Parathyroid adenoma (tissue), 2 donors: ENCODE measurements at regions not wholly inside any gene's neighbourhood (a gene's known extent, or its start where the extent isn't known, plus 50 kb on each side); places are given as distances from the start of the nearest gene placed in this dataset.

Source experiments
- H2AFZ ChIP-seq: fragments of 300-600 bp; sonication (generic); one replicate; pipeline ENCODE4 v1.7.0; 2017; ENCODE audit warnings: antibody characterized with exemption, mild to moderate bottlenecking
- H3K27ac ChIP-seq: fragments of 300-600 bp; sonication (generic); one replicate; pipeline ENCODE4 v1.7.0; 2017
- H3K27me3 ChIP-seq: fragments of 300-600 bp; sonication (generic); one replicate; pipeline ENCODE4 v1.7.0; 2017; ENCODE audit warnings: low read length; ENCODE audit not compliant: control insufficient read depth, insufficient read depth
- H3K36me3 ChIP-seq: fragments of 300-600 bp; sonication (generic); one replicate; pipeline ENCODE4 v1.7.0; 2017; ENCODE audit warnings: low read length; ENCODE audit not compliant: control insufficient read depth, insufficient read depth
- H3K4me1 ChIP-seq: fragments of 300-600 bp; sonication (generic); one replicate; pipeline ENCODE4 v1.7.0; 2017; ENCODE audit warnings: control low read depth
- H3K4me2 ChIP-seq: fragments of 300-600 bp; sonication (generic); one replicate; pipeline ENCODE4 v1.7.0; 2017; ENCODE audit warnings: low read length
- H3K4me3 ChIP-seq: fragments of 300-600 bp; sonication (generic); one replicate; pipeline ENCODE4 v1.7.0; 2017; ENCODE audit warnings: low read depth, low read length
- H3K79me2 ChIP-seq: fragments of 300-600 bp; sonication (generic); one replicate; pipeline ENCODE4 v1.7.0; 2017; ENCODE audit warnings: control low read depth
- H3K9ac ChIP-seq: fragments of 300-600 bp; sonication (generic); one replicate; pipeline ENCODE4 v1.7.0; 2017; ENCODE audit warnings: mild to moderate bottlenecking
- H3K9me3 ChIP-seq: fragments of 300-600 bp; sonication (generic); one replicate; pipeline ENCODE4 v1.7.0; 2017; ENCODE audit warnings: low read length; ENCODE audit not compliant: control insufficient read depth
- CTCF ChIP-seq: fragments of 300-600 bp; sonication (generic); IDR thresholded peaks from one replicate; pipeline ENCODE4 v1.7.0; 2017; ENCODE audit warnings: antibody characterized with exemption, mild to moderate bottlenecking
- donor health status: primary hyperparathyroidism.

DNA sequence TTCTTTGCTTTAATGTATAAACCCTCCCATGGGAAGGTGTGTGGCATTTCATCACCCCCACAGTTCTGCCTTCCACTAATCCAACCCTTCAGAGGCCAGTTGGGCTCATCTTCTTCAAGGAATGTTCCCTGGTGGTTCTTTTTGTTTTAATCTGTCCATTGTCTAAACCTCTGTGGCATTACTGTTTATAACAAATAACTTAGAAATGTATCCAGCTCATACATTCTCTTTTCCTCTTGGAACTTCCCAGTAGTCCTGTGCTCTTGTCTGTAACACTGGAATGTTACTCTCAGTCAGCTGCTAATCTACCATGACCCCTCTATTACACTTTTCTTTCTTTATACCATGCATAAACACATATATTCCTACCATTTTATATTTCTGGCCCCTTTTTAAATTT, 213.5 kb upstream of the TARS1 start:
- H3K27me3 ChIP-seq = no peaks in the 10 kb centered on the region
- H3K9me3 ChIP-seq = no peaks in the 10 kb centered on the region
- H3K79me2 ChIP-seq = no peaks in the 10 kb centered on the region
- no peak overlapping the region for H3K27ac ChIP-seq
- no peaks in the 10 kb centered on the region for H3K4me1 ChIP-seq
- no peak overlapping the region for H2AFZ ChIP-seq
- no peak for TF ChIP-seq CTCF
- H3K9ac ChIP-seq = no peak overlapping the region
- H3K4me3 ChIP-seq = no peak overlapping the region
- H3K36me3 ChIP-seq = no peaks in the 10 kb centered on the region
- no peak overlapping the region for H3K4me2 ChIP-seq

DNA sequence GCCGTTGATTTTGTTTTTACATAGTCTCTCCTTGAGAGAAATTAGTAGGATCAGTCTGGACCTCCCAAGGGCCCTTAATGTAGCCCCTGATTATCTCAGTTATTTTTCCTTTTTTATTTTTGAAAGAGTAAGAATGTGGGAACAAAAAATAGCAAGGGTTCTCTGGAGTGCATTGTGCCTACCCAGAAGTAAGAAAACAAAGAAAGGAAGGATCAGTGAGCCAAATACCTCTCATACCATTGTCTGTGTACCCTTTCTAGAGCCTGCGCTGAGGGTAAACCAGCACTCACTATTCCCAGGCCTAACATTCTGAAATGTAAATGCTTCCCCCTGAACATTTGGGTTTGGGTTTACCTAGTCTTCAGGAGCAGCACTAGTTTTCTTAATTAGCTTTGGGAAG, 213.0 kb upstream of the TARS1 start:
- no peak overlapping the region for H2AFZ ChIP-seq
- no peak overlapping the region for H3K9ac ChIP-seq
- H3K4me2 ChIP-seq = no peak overlapping the region
- no peaks in the 10 kb centered on the region for H3K79me2 ChIP-seq
- no peak overlapping the region for H3K4me3 ChIP-seq
- H3K36me3 ChIP-seq = no peaks in the 10 kb centered on the region
- TF ChIP-seq CTCF = no peak
- no peaks in the 10 kb centered on the region for H3K9me3 ChIP-seq
- no peaks in the 10 kb centered on the region for H3K27me3 ChIP-seq
- H3K27ac ChIP-seq = no peak overlapping the region
- no peaks in the 10 kb centered on the region for H3K4me1 ChIP-seq

DNA sequence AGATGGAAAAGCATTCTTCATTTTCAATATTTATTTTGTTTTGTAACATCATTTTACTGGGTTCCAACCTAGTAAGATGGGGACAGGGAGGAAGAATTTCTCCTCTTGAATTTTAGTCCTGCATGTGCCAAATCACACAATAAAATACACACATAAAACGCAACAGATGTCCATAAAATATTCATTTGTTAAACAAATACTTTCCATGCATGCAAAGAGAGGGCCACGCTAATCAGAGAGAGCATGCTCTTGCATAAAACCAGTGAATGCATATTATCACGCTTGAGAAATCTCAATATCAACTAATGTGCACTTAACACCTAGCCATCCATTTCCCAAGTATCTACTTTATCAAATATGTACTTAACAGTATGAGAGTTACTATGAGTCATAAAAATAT, 212.6 kb upstream of the TARS1 start:
- H3K27me3 ChIP-seq = no peaks in the 10 kb centered on the region
- H3K4me1 ChIP-seq = no peaks in the 10 kb centered on the region
- no peak overlapping the region for H2AFZ ChIP-seq
- no peak overlapping the region for H3K27ac ChIP-seq
- no peak overlapping the region for H3K9ac ChIP-seq
- H3K9me3 ChIP-seq = no peaks in the 10 kb centered on the region
- no peaks in the 10 kb centered on the region for H3K79me2 ChIP-seq
- H3K36me3 ChIP-seq = no peaks in the 10 kb centered on the region
- TF ChIP-seq CTCF = no peak
- no peak overlapping the region for H3K4me2 ChIP-seq
- H3K4me3 ChIP-seq = no peak overlapping the region

- Histone ChIP-seq H3K79me2 (no peaks in the 10 kb centered on the region), H3K9me3 (no peaks in the 10 kb centered on the region), H3K4me1 (no peaks in the 10 kb centered on the region), H3K27ac (no peak overlapping the region), H3K36me3 (no peaks in the 10 kb centered on the region), H3K27me3 (no peaks in the 10 kb centered on the region), H2AFZ (no peak overlapping the region), H3K9ac (no peak overlapping the region), H3K4me3 (no peak overlapping the region), H3K4me2 (no peak overlapping the region)
- TF ChIP-seq CTCF = no peak
Measured at GRCh38 chr5:33229216-33229615, 211.5 kb upstream of the TARS1 start.

DNA sequence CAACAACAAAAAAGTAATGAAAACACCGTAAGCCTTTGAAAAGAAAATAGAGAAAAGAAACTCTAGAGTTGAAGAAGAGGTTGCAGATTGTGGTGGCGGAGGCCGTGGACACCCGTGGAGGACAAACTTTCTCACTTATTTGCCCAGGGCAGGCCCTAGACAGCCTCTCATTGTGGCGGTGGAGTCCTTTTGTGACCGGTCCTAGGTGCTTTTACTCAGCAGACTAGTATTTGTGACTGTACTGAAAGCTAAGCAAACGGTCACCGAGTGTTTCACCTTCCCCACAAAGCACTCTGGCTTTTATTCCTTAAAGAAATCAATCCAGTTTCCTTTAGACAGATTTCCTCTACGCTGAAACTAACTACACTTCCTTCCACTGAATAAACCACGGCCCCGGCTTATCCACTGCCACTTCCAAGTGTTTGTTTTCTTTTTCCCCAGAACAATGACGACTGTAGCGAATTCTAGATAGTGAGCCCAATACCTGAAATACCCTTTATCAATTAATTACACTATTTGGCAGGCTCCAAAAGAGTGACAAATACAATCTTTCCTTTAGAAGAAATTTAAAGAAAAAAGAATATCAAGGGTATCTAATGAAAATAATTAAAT, 210.2 kb upstream of the TARS1 start:
- Histone ChIP-seq H3K9me3 (no peaks in the 10 kb centered on the region), H3K4me3 (no peak overlapping the region), H3K27me3 (no peaks in the 10 kb centered on the region), H3K9ac (no peak overlapping the region), H3K4me2 (no peak overlapping the region), H3K4me1 (no peaks in the 10 kb centered on the region), H3K36me3 (no peaks in the 10 kb centered on the region), H2AFZ (no peak overlapping the region), H3K79me2 (no peaks in the 10 kb centered on the region), H3K27ac (peak overlapping the region; percentile 32)
- TF ChIP-seq CTCF = no peak
